IMR-90 (cell line): ENCODE measurements at regions not wholly inside any gene's neighbourhood (a gene's known extent, or its start where the extent isn't known, plus 50 kb on each side); places are given as distances from the start of the nearest gene placed in this dataset.

Source experiments
- ATAC-seq: fragments of 200-7000 bp; cut with Tn5 transposase; 2 replicates; pipeline ENCODE4 v1.9.1; 2020; ENCODE audit warnings: low read depth, mild to moderate bottlenecking, moderate library complexity
- BruUV-seq: library from RNA; stranded (reverse); fragments of 400-500 nt; replicated peaks from 2 replicates; lab custom pipeline; 2021; lab: Mats Ljungman, UMichigan
- CTCF ChIA-PET: fragments of 300-600 bp; formaldehyde crosslinking; extraction: SDS; loops from one replicate; lab custom pipeline; 2021; ENCODE audit warnings: antibody characterized with exemption; lab: Yijun Ruan, JAX
- POLR2A ChIA-PET: fragments of 300-600 bp; sonication (Branson Sonifier 250); formaldehyde crosslinking; loops from one replicate; lab custom pipeline; 2022; ENCODE audit warnings: antibody characterized with exemption; ENCODE audit not compliant: unreplicated experiment; lab: Charles Lee
- DNase-seq: peaks from one replicate; pipeline ENCODE4 v3.0.0; 2013
- H2AFZ ChIP-seq: replicated peaks from 2 replicates; pipeline ENCODE3; 2013; ENCODE audit warnings: low read length, mild to moderate bottlenecking; ENCODE audit not compliant: poor library complexity
- H2AK5ac ChIP-seq: 2 replicates; pipeline ENCODE4 v1.6.1; 2013; ENCODE audit warnings: low read depth, low read length, inconsistent platforms
- H2AK9ac ChIP-seq: replicated peaks from 2 replicates; pipeline ENCODE3; 2013; ENCODE audit warnings: mild to moderate bottlenecking, low read depth, low read length, moderate library complexity; ENCODE audit not compliant: poor library complexity
- H2BK120ac ChIP-seq: 2 replicates; pipeline ENCODE4 v1.6.1; 2013; ENCODE audit warnings: low read depth, low read length, inconsistent platforms
- H2BK15ac ChIP-seq: 3 replicates; pipeline ENCODE4 v1.6.1; 2013; ENCODE audit warnings: low read depth, low read length, inconsistent platforms
- H2BK20ac ChIP-seq: 2 replicates; pipeline ENCODE4 v1.6.1; 2013; ENCODE audit warnings: low read depth, mild to moderate bottlenecking, inconsistent platforms, low read length, moderate library complexity
- H2BK5ac ChIP-seq: 2 replicates; pipeline ENCODE4 v1.6.1; 2013; ENCODE audit warnings: mild to moderate bottlenecking, low read depth, low read length, inconsistent platforms; ENCODE audit not compliant: poor library complexity, severe bottlenecking
- H3K14ac ChIP-seq: replicated peaks from 2 replicates; pipeline ENCODE4 v1.6.1; 2013; ENCODE audit warnings: low read depth, low read length, inconsistent platforms
- H3K18ac ChIP-seq: 2 replicates; pipeline ENCODE4 v1.6.1; 2013; ENCODE audit warnings: low read depth, low read length, control low read depth
- H3K23ac ChIP-seq: 2 replicates; pipeline ENCODE4 v1.6.1; 2013; ENCODE audit warnings: low read depth, low read length, inconsistent platforms
- H3K27ac ChIP-seq: 2 replicates; pipeline ENCODE4 v1.5.1; 2013; ENCODE audit warnings: mild to moderate bottlenecking, control low read depth, low read length; ENCODE audit not compliant: insufficient read depth
- H3K27me3 ChIP-seq: 2 replicates; pipeline ENCODE4 v1.6.1; 2013; ENCODE audit warnings: low read length; ENCODE audit not compliant: control insufficient read depth, insufficient read depth
- H3K36me3 ChIP-seq: 2 replicates; pipeline ENCODE4 v1.6.1; 2013; ENCODE audit warnings: low read length, mixed read lengths; ENCODE audit not compliant: control insufficient read depth, insufficient read depth
- H3K4ac ChIP-seq: 2 replicates; pipeline ENCODE4 v1.6.1; 2013; ENCODE audit warnings: low read depth, low read length, inconsistent platforms
- H3K4me1 ChIP-seq: 2 replicates; pipeline ENCODE4 v1.6.1; 2013; ENCODE audit warnings: low read length, mixed read lengths; ENCODE audit not compliant: control insufficient read depth, insufficient read depth
- H3K4me2 ChIP-seq: 2 replicates; pipeline ENCODE4 v1.6.1; 2013; ENCODE audit warnings: low read depth, mild to moderate bottlenecking, control low read depth, low read length, moderate library complexity
- H3K4me3 ChIP-seq: 2 replicates; pipeline ENCODE4 v1.5.1; 2013; ENCODE audit warnings: low read depth, mild to moderate bottlenecking, control low read depth, low read length, moderate library complexity; ENCODE audit not compliant: insufficient read depth
- H3K56ac ChIP-seq: 2 replicates; pipeline ENCODE4 v1.6.1; 2013; ENCODE audit warnings: low read length, inconsistent platforms; ENCODE audit not compliant: insufficient read depth; ENCODE audit errors: extremely low read depth
- H3K79me1 ChIP-seq, 2 experiments: 2 replicates each; pipeline ENCODE4 v1.6.1; 2013; ENCODE audit warnings: low read length in 2 of 2, inconsistent platforms in 1 of 2, low read depth in 1 of 2
- H3K9ac ChIP-seq: 2 replicates; pipeline ENCODE4 v1.6.1; 2013; ENCODE audit warnings: low read depth, low read length, control low read depth
- H3K9me1 ChIP-seq: 2 replicates; pipeline ENCODE4 v1.6.1; 2013; ENCODE audit warnings: low read length, inconsistent platforms; ENCODE audit not compliant: insufficient read depth
- H3K9me3 ChIP-seq: 2 replicates; pipeline ENCODE4 v1.6.1; 2013; ENCODE audit warnings: low read length; ENCODE audit not compliant: control insufficient read depth, insufficient read depth
- H4K20me1 ChIP-seq: 2 replicates; pipeline ENCODE4 v1.6.1; 2013; ENCODE audit warnings: low read length, inconsistent platforms; ENCODE audit not compliant: insufficient read depth
- H4K5ac ChIP-seq: 2 replicates; pipeline ENCODE4 v1.6.1; 2013; ENCODE audit warnings: mild to moderate bottlenecking, low read depth, low read length, control low read depth
- H4K8ac ChIP-seq, 2 experiments: 2 replicates each; pipeline ENCODE4 v1.6.1; 2013; ENCODE audit warnings: low read depth in 2 of 2, low read length in 2 of 2, control low read depth in 1 of 2, inconsistent platforms in 1 of 2
- H4K91ac ChIP-seq: 2 replicates; pipeline ENCODE4 v1.6.1; 2013; ENCODE audit warnings: low read depth, low read length, inconsistent platforms; ENCODE audit not compliant: insufficient read depth
- CEBPB ChIP-seq: IDR thresholded peaks from 2 replicates; pipeline ENCODE4 v1.6.1; 2012; ENCODE audit warnings: low read depth, low read length, improper control_type of control experiment
- CTCF ChIP-seq: conservative IDR thresholded peaks from 2 replicates; pipeline ENCODE4 v1.5.1; 2012; ENCODE audit warnings: mild to moderate bottlenecking, low read depth, low read length, improper control_type of control experiment
- ELK1 ChIP-seq: fragments of 150-350 bp; IDR thresholded peaks from 2 replicates; pipeline ENCODE4 v1.6.1; 2016; ENCODE audit warnings: low read depth, mild to moderate bottlenecking, low read length, moderate library complexity, borderline replicate concordance
- MAFK ChIP-seq: IDR thresholded peaks from 2 replicates; pipeline ENCODE4 v1.6.1; 2012; ENCODE audit warnings: low read depth, low read length, improper control_type of control experiment
- MAZ ChIP-seq: IDR thresholded peaks from 2 replicates; pipeline ENCODE4 v1.6.1; 2012; ENCODE audit warnings: low read depth, mild to moderate bottlenecking, low read length, improper control_type of control experiment, moderate library complexity, borderline replicate concordance
- RAD21 ChIP-seq: IDR thresholded peaks from 2 replicates; pipeline ENCODE4 v1.6.1; 2012; ENCODE audit warnings: low read length, improper control_type of control experiment
- RCOR1 ChIP-seq: IDR thresholded peaks from 2 replicates; pipeline ENCODE4 v1.6.1; 2012; ENCODE audit warnings: mild to moderate bottlenecking, low read length, improper control_type of control experiment; ENCODE audit not compliant: insufficient replicate concordance
- RFX5 ChIP-seq: IDR thresholded peaks from 2 replicates; pipeline ENCODE4 v1.8.0; 2012; ENCODE audit warnings: low read depth, mild to moderate bottlenecking, low read length, moderate library complexity
- SMC3 ChIP-seq: fragments of 150-350 bp; IDR thresholded peaks from 2 replicates; pipeline ENCODE4 v1.6.1; 2016; ENCODE audit warnings: low read depth, mild to moderate bottlenecking, antibody characterized with exemption, low read length, moderate library complexity
- WGBS, 2 experiments: methylation state at CpG; one replicate each; pipeline versions ENCODE4 v1.1.5 to v1.1.7; 2013; ENCODE audit warnings: missing lambda C conversion rate in 2 of 2; ENCODE audit not compliant: insufficient read length in 1 of 2; ENCODE audit errors: extremely low coverage in 2 of 2; 5-methylcytosine and 5-hydroxymethylcytosine counted together
- dilution Hi-C: fragments of 300-500 bp; cut with HindIII; formaldehyde crosslinking; loops from one replicate; pipeline ENCODE4 v1.14.3; 2018; ENCODE audit warnings: low sequenced_read_pairs; ENCODE audit not compliant: unreplicated experiment
- in situ Hi-C: fragments of 300-500 bp; cut with MboI; formaldehyde crosslinking; loops from 3 replicates; pipeline ENCODE4 v1.14.3; 2019; ENCODE audit warnings: low sequenced_read_pairs, inconsistent platforms, mixed read lengths
- intact Hi-C: fragments of 100-400 bp; cut with micrococcal nuclease; formaldehyde crosslinking; loops from 2 replicates; pipeline ENCODE4 v1.10.0; 2022

GRCh38 chr2:220068846-220069245 lies 441.4 kb downstream of the SLC4A3 start:
- Histone ChIP-seq H2BK5ac (no peak overlapping the region), H2BK15ac (no peak overlapping the region), H4K5ac (no peak overlapping the region), H4K8ac (no peak overlapping the region), H2AFZ (no peak overlapping the region), H2BK120ac (no peak overlapping the region), H3K18ac (no peak overlapping the region), H3K14ac (no peak overlapping the region), H3K27ac (no peak overlapping the region), H2BK20ac (no peak overlapping the region), H3K4me1 (no peaks in the 10 kb centered on the region), H3K9ac (no peak overlapping the region), H3K4ac (no peak overlapping the region), H2AK5ac (no peak overlapping the region), H3K4me3 (no peak overlapping the region), H3K79me1 (no peaks in the 10 kb centered on the region), H2AK9ac (no peak overlapping the region), H3K27me3 (no peaks in the 10 kb centered on the region), H3K56ac (no peak overlapping the region), H3K23ac (no peak overlapping the region), H3K36me3 (no peaks in the 10 kb centered on the region), H3K9me1 (no peaks in the 10 kb centered on the region), H3K9me3 (no peaks in the 10 kb centered on the region), H4K91ac (no peak overlapping the region), H4K20me1 (no peaks in the 10 kb centered on the region), H3K4me2 (no peak overlapping the region)
- DNase-seq: no peak
- WGBS, 2 experiments: no CpG with 5 or more reads among the region's 2 CpGs
- intact Hi-C loops (no loop called here), dilution Hi-C loops (no loop called here), in situ Hi-C loops (no loop called here)
- no peak for ATAC-seq
- ChIA-PET POLR2A (no interaction called here), CTCF (interaction anchor here (1.2 kb wide), 1 partner anchor 14 kb away, joined by 3 read pairs; no protein-coding TSS in a partner anchor)
- TF ChIP-seq RAD21 (no peak), CEBPB (no peak), RFX5 (no peak), RCOR1 (no peak), ELK1 (no peak), MAFK (no peak), SMC3 (no peak), MAZ (no peak), CTCF (no peak)
- BruUV-seq: no TSS peak
